Hepatocyte (in vitro differentiated cells): ENCODE measurements at regions not wholly inside any gene's neighbourhood (a gene's known extent, or its start where the extent isn't known, plus 50 kb on each side); places are given as distances from the start of the nearest gene placed in this dataset.

Experiments
- DNase-seq: peaks from one replicate; pipeline ENCODE4 v3.0.0-alpha.2; 2016; ENCODE audit warnings: low spot score
- H2AFZ ChIP-seq: fragments of 200-600 bp; sonication (generic); 2 replicates; pipeline ENCODE4 v1.6.0; 2016; ENCODE audit warnings: antibody characterized with exemption, mild to moderate bottlenecking
- H3K27ac ChIP-seq: fragments of 200-600 bp; sonication (generic); 2 replicates; pipeline ENCODE4 v1.5.1; 2016; ENCODE audit warnings: mild to moderate bottlenecking
- H3K27me3 ChIP-seq: fragments of 200-600 bp; sonication (generic); 2 replicates; pipeline ENCODE4 v1.6.1; 2016
- H3K36me3 ChIP-seq: fragments of 200-600 bp; sonication (generic); replicated peaks from 2 replicates; pipeline ENCODE4 v1.5.1; 2016; ENCODE audit warnings: low read depth; ENCODE audit not compliant: insufficient read depth
- H3K4me1 ChIP-seq: fragments of 200-600 bp; sonication (generic); 2 replicates; pipeline ENCODE4 v1.5.1; 2016; ENCODE audit warnings: mild to moderate bottlenecking, moderate library complexity; ENCODE audit not compliant: insufficient read depth
- H3K4me2 ChIP-seq: fragments of 200-600 bp; sonication (generic); 2 replicates; pipeline ENCODE4 v1.6.0; 2016
- H3K4me3 ChIP-seq: fragments of 200-600 bp; sonication (generic); 2 replicates; pipeline ENCODE4 v1.5.1; 2016; ENCODE audit warnings: mild to moderate bottlenecking
- H3K79me2 ChIP-seq: fragments of 200-600 bp; sonication (generic); 2 replicates; pipeline ENCODE4 v1.6.0; 2017; ENCODE audit warnings: mild to moderate bottlenecking
- H3K9me2 ChIP-seq: fragments of 200-600 bp; sonication (generic); replicated peaks from 2 replicates; pipeline ENCODE4 v1.6.0; 2017; ENCODE audit warnings: mild to moderate bottlenecking; ENCODE audit not compliant: insufficient read depth
- H3K9me3 ChIP-seq: fragments of 200-600 bp; sonication (generic); 2 replicates; pipeline ENCODE4 v1.5.1; 2016; ENCODE audit warnings: low read depth, mild to moderate bottlenecking
- H4K20me1 ChIP-seq: fragments of 200-600 bp; sonication (generic); 2 replicates; pipeline ENCODE4 v1.6.0; 2016; ENCODE audit warnings: mild to moderate bottlenecking; ENCODE audit not compliant: insufficient read depth, poor library complexity, severe bottlenecking
- CTCF ChIP-seq: fragments of 200-600 bp; sonication (generic); IDR thresholded peaks from 2 replicates; pipeline ENCODE4 v1.5.1; 2016; ENCODE audit warnings: antibody characterized with exemption, mild to moderate bottlenecking; ENCODE audit not compliant: poor library complexity
- EZH2 ChIP-seq: fragments of 200-600 bp; sonication (generic); IDR thresholded peaks from 2 replicates; pipeline ENCODE4 v1.6.1; 2016; ENCODE audit warnings: antibody characterized with exemption, mild to moderate bottlenecking, borderline replicate concordance
- EZH2phosphoT487 ChIP-seq: fragments of 200-600 bp; sonication (generic); IDR thresholded peaks from one replicate; pipeline ENCODE4 v1.6.1; 2018; ENCODE audit warnings: antibody characterized with exemption, mild to moderate bottlenecking, low read depth, moderate library complexity; ENCODE audit not compliant: unreplicated experiment, severe bottlenecking
- WGBS: methylation state at CpG from one replicate; pipeline ENCODE4 v1.1.6; 2016; ENCODE audit warnings: low lambda C conversion rate; ENCODE audit errors: missing lambda C conversion rate; 5-methylcytosine and 5-hydroxymethylcytosine counted together

- H3K79me2 ChIP-seq, result no peaks in the 10 kb centered on the region
- 81% methylated on average over 2 of the region's 2 CpGs for WGBS
- no peak for TF ChIP-seq EZH2phosphoT487
- no peak for TF ChIP-seq CTCF
- no peak for TF ChIP-seq EZH2
- H3K4me3 ChIP-seq, result no peak overlapping the region
- no peak overlapping the region for H3K4me2 ChIP-seq
- no peaks in the 10 kb centered on the region for H3K9me3 ChIP-seq
- H3K27ac ChIP-seq, result no peak overlapping the region
- H3K4me1 ChIP-seq, result peaks cover 9% of the 10 kb centered on the region
- no peak overlapping the region for H2AFZ ChIP-seq
- no peaks in the 10 kb centered on the region for H3K27me3 ChIP-seq
- no peaks in the 10 kb centered on the region for H3K9me2 ChIP-seq
- H3K36me3 ChIP-seq, result no peaks in the 10 kb centered on the region
- no peak for DNase-seq
- H4K20me1 ChIP-seq, result no peaks in the 10 kb centered on the region
Observed at GRCh38 chr15:35678774-35679173, 132.8 kb upstream of the DPH6 start.

GRCh38 chr15:35679186-35679585 lies 133.2 kb upstream of the DPH6 start:
- no peak overlapping the region for H2AFZ ChIP-seq
- TF ChIP-seq EZH2 (no peak), EZH2phosphoT487 (no peak), CTCF (no peak)
- no peaks in the 10 kb centered on the region for H3K79me2 ChIP-seq
- no peaks in the 10 kb centered on the region for H3K9me3 ChIP-seq
- no peak overlapping the region for H3K27ac ChIP-seq
- H3K27me3 ChIP-seq, result no peaks in the 10 kb centered on the region
- H4K20me1 ChIP-seq, result no peaks in the 10 kb centered on the region
- no peak for DNase-seq
- H3K4me3 ChIP-seq, result no peak overlapping the region
- H3K36me3 ChIP-seq, result no peaks in the 10 kb centered on the region
- peaks cover 9% of the 10 kb centered on the region for H3K4me1 ChIP-seq
- H3K4me2 ChIP-seq, result no peak overlapping the region
- no peaks in the 10 kb centered on the region for H3K9me2 ChIP-seq
- 92% methylated on average over 1 of the region's 1 CpG for WGBS

GRCh38 chr15:35680951-35681350 lies 135.0 kb upstream of the DPH6 start:
- no peaks in the 10 kb centered on the region for H4K20me1 ChIP-seq
- 30% methylated on average over 1 of the region's 1 CpG for WGBS
- no peaks in the 10 kb centered on the region for H3K36me3 ChIP-seq
- H3K79me2 ChIP-seq, result no peaks in the 10 kb centered on the region
- no peaks in the 10 kb centered on the region for H3K9me3 ChIP-seq
- no peak overlapping the region for H3K27ac ChIP-seq
- H3K4me3 ChIP-seq, result no peak overlapping the region
- no peak for DNase-seq
- no peak overlapping the region for H2AFZ ChIP-seq
- H3K4me1 ChIP-seq, result peaks cover 3% of the 10 kb centered on the region
- TF ChIP-seq EZH2 (no peak), EZH2phosphoT487 (no peak), CTCF (no peak)
- H3K4me2 ChIP-seq, result no peak overlapping the region
- H3K27me3 ChIP-seq, result no peaks in the 10 kb centered on the region
- no peaks in the 10 kb centered on the region for H3K9me2 ChIP-seq

- TF ChIP-seq EZH2phosphoT487 (no peak), EZH2 (no peak), CTCF (no peak)
- Histone ChIP-seq H3K36me3 (no peaks in the 10 kb centered on the region), H3K9me2 (no peaks in the 10 kb centered on the region), H3K27ac (no peak overlapping the region), H2AFZ (no peak overlapping the region), H3K4me2 (no peak overlapping the region), H4K20me1 (no peaks in the 10 kb centered on the region), H3K79me2 (no peaks in the 10 kb centered on the region), H3K4me3 (no peak overlapping the region), H3K4me1 (peaks cover 11% of the 10 kb centered on the region), H3K9me3 (no peaks in the 10 kb centered on the region), H3K27me3 (no peaks in the 10 kb centered on the region)
- 51% methylated on average over 1 of the region's 1 CpG for whole genome bisulfite sequencing
- DNase-seq, result no peak
Observed at GRCh38 chr15:35686347-35686746, 140.4 kb upstream of the DPH6 start.
